Mucosa of gallbladder (tissue), 1 donor: ENCODE measurements at regions not wholly inside any gene's neighbourhood (a gene's known extent, or its start where the extent isn't known, plus 50 kb on each side); places are given as distances from the start of the nearest gene placed in this dataset.
"Not testable (repeated sequence)": the region's sequence is repeated elsewhere in the genome, so short reads cannot be mapped to it uniquely, and the experiment has no call there.

Experiments
- DNase-seq: peaks from one replicate; pipeline ENCODE4 v3.0.0-alpha.2; 2020; ENCODE audit warnings: low spot score
- donor health status: DM: no; HTN: no; CAD: no.

- DNase-seq = not testable (repeated sequence)
These were observed 357.3 kb upstream of the WSB1 start for GRCh38 chr17:26936645-26937044.

- DNase-seq = not testable (repeated sequence)
These were observed 356.1 kb upstream of the WSB1 start for GRCh38 chr17:26937750-26938322.

- DNase-seq = not testable (repeated sequence)
These were observed 354.2 kb upstream of the WSB1 start for GRCh38 chr17:26939755-26940154.

- not testable (repeated sequence) for DNase-seq
These were observed 353.3 kb upstream of the WSB1 start for GRCh38 chr17:26940587-26940986.

- DNase-seq = no peak
These were observed 331.4 kb upstream of the WSB1 start for GRCh38 chr17:26962255-26963162.

- no peak for DNase-seq
These were observed 330.8 kb upstream of the WSB1 start for GRCh38 chr17:26963163-26963503.

- not testable (repeated sequence) for DNase-seq
These were observed 327.9 kb upstream of the WSB1 start for GRCh38 chr17:26965898-26966624.

- not testable (repeated sequence) for DNase-seq
These were observed 327.2 kb upstream of the WSB1 start for GRCh38 chr17:26966625-26967179.

- DNase-seq = not testable (repeated sequence)
These were observed 312.0 kb upstream of the WSB1 start for GRCh38 chr17:26981845-26982425.

- not testable (repeated sequence) for DNase-seq
These were observed 311.4 kb upstream of the WSB1 start for GRCh38 chr17:26982563-26982962.

- DNase-seq = not testable (repeated sequence)
These were observed 306.1 kb upstream of the WSB1 start for GRCh38 chr17:26987851-26988250.

- DNase-seq = not testable (repeated sequence)
These were observed 299.3 kb upstream of the WSB1 start for GRCh38 chr17:26994648-26995047.

GRCh38 chr17:26996146-26996916, 297.6 kb upstream of the WSB1 start:
- DNase-seq = not testable (repeated sequence)

- DNase-seq = not testable (repeated sequence)
These were observed 286.0 kb upstream of the WSB1 start for GRCh38 chr17:27007734-27008531.

GRCh38 chr17:27009087-27009486, 284.8 kb upstream of the WSB1 start:
- DNase-seq = no peak

GRCh38 chr17:27010138-27010537, 283.8 kb upstream of the WSB1 start:
- DNase-seq = not testable (repeated sequence)

- DNase-seq = not testable (repeated sequence)
These were observed 263.4 kb upstream of the WSB1 start for GRCh38 chr17:27030552-27030951.

GRCh38 chr17:27038676-27039075, 255.2 kb upstream of the WSB1 start:
- no peak for DNase-seq

- DNase-seq = not testable (repeated sequence)
These were observed 248.9 kb upstream of the WSB1 start for GRCh38 chr17:27045039-27045438.
